Breast epithelium (tissue), 4 donors: ENCODE measurements at regions not wholly inside any gene's neighbourhood (a gene's known extent, or its start where the extent isn't known, plus 50 kb on each side); places are given as distances from the start of the nearest gene placed in this dataset.

Experiments used
- DNase-seq, 2 donors: peaks; one replicate each; pipeline ENCODE4 v3.0.0-alpha.2; 2019; ENCODE audit warnings: low spot score in 2 of 2
- H3K27ac ChIP-seq, 2 donors: fragments of 200-600 bp; sonication (generic) in 1 of 2; one replicate each; pipeline ENCODE4 v1.5.1; 2016 to 2019; ENCODE audit warnings: mild to moderate bottlenecking in 1 of 2
- H3K27me3 ChIP-seq, 2 donors: fragments of 200-600 bp; sonication (generic) in 1 of 2; one replicate each; pipeline versions ENCODE4 v1.5.1 to v1.6.0; 2017 to 2019; ENCODE audit warnings: control low read depth in 1 of 2, mild to moderate bottlenecking in 1 of 2
- H3K36me3 ChIP-seq: fragments of 200-600 bp; one replicate; pipeline ENCODE4 v1.5.1; 2019
- H3K4me1 ChIP-seq, 2 donors: fragments of 200-600 bp; sonication (generic); one replicate each; pipeline ENCODE4 v1.5.1; 2016 to 2019; ENCODE audit warnings: control low read depth in 1 of 2
- H3K4me3 ChIP-seq, 3 donors: fragments of 200-600 bp; sonication (generic); 1 replicate in 2 of 3; 2 replicates in 1 of 3; pipeline ENCODE4 v1.5.1; 2016 to 2019; ENCODE audit warnings: mild to moderate bottlenecking in 3 of 3, moderate library complexity in 2 of 3
- H3K9me3 ChIP-seq, 2 donors: fragments of 200-600 bp; sonication (generic) in 1 of 2; one replicate each; pipeline ENCODE4 v1.5.1; 2016 to 2019; ENCODE audit warnings: control low read depth in 1 of 2
- CTCF ChIP-seq, 3 donors: fragments of 450-650 bp; IDR thresholded peaks; one replicate each; pipeline ENCODE4 v1.5.1; 2016 to 2017; ENCODE audit warnings: antibody characterized with exemption in 3 of 3, mild to moderate bottlenecking in 3 of 3, moderate library complexity in 3 of 3
- POLR2A ChIP-seq: fragments of 450-650 bp; IDR thresholded peaks from one replicate; pipeline ENCODE4 v1.6.1; 2016; ENCODE audit warnings: antibody characterized with exemption, mild to moderate bottlenecking, moderate library complexity
- POLR2AphosphoS5 ChIP-seq, 3 donors: sonication (generic); formaldehyde crosslinking; IDR thresholded peaks; one replicate each; pipeline ENCODE4 v1.6.1; 2017; ENCODE audit warnings: antibody characterized with exemption in 3 of 3
- intact Hi-C: fragments of 100-400 bp; cut with DNase I; formaldehyde crosslinking; loops from one replicate; pipeline ENCODE4 v1.15.1; 2023; ENCODE audit warnings: low total_unique reads

- intact Hi-C loops: no loop called here
Observed at GRCh38 chr2:150145299-150145692, 342.2 kb downstream of the RND3 start.

GRCh38 chr2:150144546-150145298 is 342.7 kb downstream of the RND3 start:
- DNase-seq: no peak
- Histone ChIP-seq H3K36me3 (no peaks in the 10 kb centered on the region), H3K9me3 (peaks cover 13 to 16% of the 10 kb centered on the region in 2 donors), H3K27me3 (no peaks in the 10 kb centered on the region), H3K4me3 (no peak overlapping the region), H3K27ac (no peak overlapping the region), H3K4me1 (no peaks in the 10 kb centered on the region)
- intact Hi-C loops: no loop called here
- TF ChIP-seq CTCF (IDR thresholded peaks at IDR 0.05) (no peak), POLR2AphosphoS5 (IDR thresholded peaks at IDR 0.05) (no peak), POLR2A (no peak)

More at GRCh38 chr2:150145299-150145692, 342.2 kb downstream of the RND3 start:
- no peak overlapping the region for H3K4me3 ChIP-seq
- peaks cover 13 to 16% of the 10 kb centered on the region in 2 donors for H3K9me3 ChIP-seq
- H3K36me3 ChIP-seq: no peaks in the 10 kb centered on the region
- no peaks in the 10 kb centered on the region for H3K4me1 ChIP-seq
- no peak overlapping the region for H3K27ac ChIP-seq
- H3K27me3 ChIP-seq: no peaks in the 10 kb centered on the region
- no peak for TF ChIP-seq POLR2A
- TF ChIP-seq POLR2AphosphoS5 (IDR thresholded peaks at IDR 0.05): no peak
- no peak for TF ChIP-seq CTCF (IDR thresholded peaks at IDR 0.05)
- DNase-seq: no peak

GRCh38 chr2:150143087-150143536 is 344.4 kb downstream of the RND3 start:
- H3K4me1 ChIP-seq: no peaks in the 10 kb centered on the region
- peaks cover 13 to 16% of the 10 kb centered on the region in 2 donors for H3K9me3 ChIP-seq
- no peak overlapping the region for H3K27ac ChIP-seq
- no peak for TF ChIP-seq POLR2AphosphoS5 (IDR thresholded peaks at IDR 0.05)
- TF ChIP-seq CTCF (IDR thresholded peaks at IDR 0.05): no peak
- TF ChIP-seq POLR2A: no peak
- intact Hi-C loops: no loop called here
- no peaks in the 10 kb centered on the region for H3K27me3 ChIP-seq
- H3K36me3 ChIP-seq: no peaks in the 10 kb centered on the region
- DNase-seq: no peak
- H3K4me3 ChIP-seq: no peak overlapping the region

- no peak overlapping the region for H3K4me3 ChIP-seq
- no peaks in the 10 kb centered on the region for H3K36me3 ChIP-seq
- no peaks in the 10 kb centered on the region for H3K4me1 ChIP-seq
- DNase-seq: no peak
- peaks cover 13 to 16% of the 10 kb centered on the region in 2 donors for H3K9me3 ChIP-seq
- intact Hi-C loops: no loop called here
- H3K27me3 ChIP-seq: no peaks in the 10 kb centered on the region
- TF ChIP-seq POLR2A (no peak), POLR2AphosphoS5 (IDR thresholded peaks at IDR 0.05) (no peak), CTCF (IDR thresholded peaks at IDR 0.05) (no peak)
- H3K27ac ChIP-seq: no peak overlapping the region
Observed at GRCh38 chr2:150142561-150142960, 344.9 kb downstream of the RND3 start.

GRCh38 chr2:150141226-150142001 is 346.1 kb downstream of the RND3 start:
- H3K9me3 ChIP-seq: peaks cover 4 to 7% of the 10 kb centered on the region in 2 donors
- intact Hi-C loops: no loop called here
- H3K36me3 ChIP-seq: no peaks in the 10 kb centered on the region
- H3K27me3 ChIP-seq: no peaks in the 10 kb centered on the region
- H3K27ac ChIP-seq: no peak overlapping the region
- TF ChIP-seq POLR2A: no peak
- TF ChIP-seq POLR2AphosphoS5 (IDR thresholded peaks at IDR 0.05): no peak
- no peak for TF ChIP-seq CTCF (IDR thresholded peaks at IDR 0.05)
- DNase-seq: no peak
- no peak overlapping the region for H3K4me3 ChIP-seq
- no peaks in the 10 kb centered on the region for H3K4me1 ChIP-seq
